NCI-H524 (cell line): ENCODE measurements at regions not wholly inside any gene's neighbourhood (a gene's known extent, or its start where the extent isn't known, plus 50 kb on each side); places are given as distances from the start of the nearest gene placed in this dataset.

Experiments
- DNase-seq, 2 experiments: peaks; one replicate each; lab custom pipeline; 2025; lab: John Stamatoyannopoulos, UW

GRCh38 chr20:4300401-4300800 is 51.3 kb upstream of the ADRA1D start:
- DNase-seq, result no peak

- no peak for DNase-seq
Measured at GRCh38 chr20:4299773-4300172, 50.7 kb upstream of the ADRA1D start.

GRCh38 chr20:4299216-4299615 is 50.1 kb upstream of the ADRA1D start:
- no peak for DNase-seq
